A673 (cell line): ENCODE measurements at regions not wholly inside any gene's neighbourhood (a gene's known extent, or its start where the extent isn't known, plus 50 kb on each side); places are given as distances from the start of the nearest gene placed in this dataset.

Experiments
- BruUV-seq: library from RNA; stranded (reverse); fragments of 400-500 nt; replicated peaks from 2 replicates; lab custom pipeline; 2021; lab: Mats Ljungman, UMichigan
- CTCF ChIA-PET: fragments of 300-600 bp; sonication (Branson Sonifier 250); formaldehyde crosslinking; loops from one replicate; lab custom pipeline; 2022; ENCODE audit warnings: antibody characterized with exemption; lab: Charles Lee
- POLR2A ChIA-PET: fragments of 300-600 bp; sonication (Branson Sonifier 250); formaldehyde crosslinking; loops from one replicate; lab custom pipeline; 2022; ENCODE audit warnings: antibody characterized with exemption; ENCODE audit not compliant: low non-redundant PET; lab: Charles Lee
- DNase-seq: peaks from one replicate; pipeline ENCODE4 v3.0.0-alpha.2; 2015; ENCODE audit warnings: low spot score
- H3K27ac ChIP-seq: fragments of 200-600 bp; sonication (generic); 2 replicates; pipeline ENCODE4 v1.5.1; 2016; ENCODE audit warnings: mixed run types, low read depth, mild to moderate bottlenecking, mixed read lengths, antibody characterized with exemption, low read length; ENCODE audit not compliant: poor library complexity, severe bottlenecking
- H3K27me3 ChIP-seq: fragments of 200-600 bp; sonication (generic); replicated peaks from 2 replicates; pipeline ENCODE4 v1.6.1; 2017; ENCODE audit warnings: mixed run types, low read depth, mild to moderate bottlenecking, mixed read lengths, antibody characterized with exemption, low read length; ENCODE audit not compliant: insufficient read depth, poor library complexity
- H3K36me3 ChIP-seq: fragments of 200-600 bp; sonication (generic); 2 replicates; pipeline ENCODE4 v1.6.1; 2016; ENCODE audit warnings: mixed run types, mild to moderate bottlenecking, mixed read lengths, antibody characterized with exemption, low read length; ENCODE audit not compliant: insufficient read depth, poor library complexity, severe bottlenecking
- H3K4me1 ChIP-seq: fragments of 200-600 bp; sonication (generic); 2 replicates; pipeline ENCODE4 v1.6.1; 2017; ENCODE audit warnings: mixed run types, mild to moderate bottlenecking, mixed read lengths, antibody characterized with exemption, low read length; ENCODE audit not compliant: insufficient read depth, poor library complexity, severe bottlenecking
- H3K4me3 ChIP-seq: fragments of 200-600 bp; sonication (generic); 2 replicates; pipeline ENCODE4 v1.5.1; 2016; ENCODE audit warnings: low read depth, mixed run types, mild to moderate bottlenecking, mixed read lengths, low read length; ENCODE audit not compliant: poor library complexity, severe bottlenecking
- H3K9me3 ChIP-seq: fragments of 200-600 bp; sonication (generic); 2 replicates; pipeline ENCODE4 v1.6.1; 2016; ENCODE audit warnings: mixed run types, low read depth, mild to moderate bottlenecking, mixed read lengths, antibody characterized with exemption, low read length; ENCODE audit not compliant: poor library complexity, severe bottlenecking
- CTCF ChIP-seq: fragments of 300-800, 200-600 bp; sonication (generic); conservative IDR thresholded peaks from 2 replicates; pipeline ENCODE4 v1.5.1; 2017; ENCODE audit warnings: low read depth, mild to moderate bottlenecking, antibody characterized with exemption, low read length, moderate library complexity, mixed read lengths
- EZH2 ChIP-seq: fragments of 200-600 bp; sonication (generic); IDR thresholded peaks from 2 replicates; pipeline ENCODE4 v1.6.1; 2017; ENCODE audit warnings: borderline replicate concordance, low read depth, mild to moderate bottlenecking, mixed read lengths, antibody characterized with exemption, low read length; ENCODE audit not compliant: poor library complexity, severe bottlenecking
- intact Hi-C: fragments of 100-400 bp; cut with micrococcal nuclease; formaldehyde crosslinking; loops from one replicate; pipeline ENCODE4 v1.10.0; 2022; ENCODE audit not compliant: unreplicated experiment

GRCh38 chr6:95867205-95867604, 148.6 kb upstream of the FUT9 start:
- H3K36me3 ChIP-seq, result no peaks in the 10 kb centered on the region
- no peaks in the 10 kb centered on the region for H3K27me3 ChIP-seq
- intact Hi-C loops, result loop anchor here (1.0 to 5.0 kb wide), 2 partner anchors 436 to 500 kb away; no protein-coding TSS in a partner anchor
- CTCF ChIA-PET, result interaction anchor here (0.7 kb wide), 1 partner anchor 8 kb away, joined by 3 read pairs; no protein-coding TSS in a partner anchor
- no peaks in the 10 kb centered on the region for H3K9me3 ChIP-seq
- POLR2A ChIA-PET, result no interaction called here
- H3K4me3 ChIP-seq, result no peak overlapping the region
- no peak overlapping the region for H3K27ac ChIP-seq
- H3K4me1 ChIP-seq, result no peaks in the 10 kb centered on the region
- BruUV-seq, result no TSS peak
- TF ChIP-seq CTCF (no peak), EZH2 (no peak)
- DNase-seq, result no peak

- ChIA-PET POLR2A (no interaction called here), CTCF (no interaction called here)
- Histone ChIP-seq H3K9me3 (no peaks in the 10 kb centered on the region), H3K4me1 (no peaks in the 10 kb centered on the region), H3K4me3 (no peak overlapping the region), H3K27me3 (no peaks in the 10 kb centered on the region), H3K36me3 (no peaks in the 10 kb centered on the region), H3K27ac (no peak overlapping the region)
- intact Hi-C loops, result no loop called here
- DNase-seq, result no peak
- no TSS peak for BruUV-seq
- no peak for TF ChIP-seq CTCF
- TF ChIP-seq EZH2, result no peak
Observed at GRCh38 chr6:95877480-95877879, 138.3 kb upstream of the FUT9 start.

GRCh38 chr6:95879856-95880255, 135.9 kb upstream of the FUT9 start:
- BruUV-seq, result no TSS peak
- POLR2A ChIA-PET, result no interaction called here

More at GRCh38 chr6:95879856-95880255, 135.9 kb upstream of the FUT9 start:
- TF ChIP-seq CTCF, result no peak
- no peak for TF ChIP-seq EZH2
- H3K27me3 ChIP-seq, result no peaks in the 10 kb centered on the region
- intact Hi-C loops, result no loop called here
- H3K36me3 ChIP-seq, result no peaks in the 10 kb centered on the region
- H3K4me1 ChIP-seq, result no peaks in the 10 kb centered on the region
- no peak overlapping the region for H3K4me3 ChIP-seq
- no peak for DNase-seq
- H3K27ac ChIP-seq, result no peak overlapping the region
- H3K9me3 ChIP-seq, result no peaks in the 10 kb centered on the region
- CTCF ChIA-PET, result no interaction called here
